ENCODE measurements at regions not wholly inside any gene's neighbourhood (a gene's known extent, or its start where the extent isn't known, plus 50 kb on each side); places are given as distances from the start of the nearest gene placed in this dataset.

DNA sequence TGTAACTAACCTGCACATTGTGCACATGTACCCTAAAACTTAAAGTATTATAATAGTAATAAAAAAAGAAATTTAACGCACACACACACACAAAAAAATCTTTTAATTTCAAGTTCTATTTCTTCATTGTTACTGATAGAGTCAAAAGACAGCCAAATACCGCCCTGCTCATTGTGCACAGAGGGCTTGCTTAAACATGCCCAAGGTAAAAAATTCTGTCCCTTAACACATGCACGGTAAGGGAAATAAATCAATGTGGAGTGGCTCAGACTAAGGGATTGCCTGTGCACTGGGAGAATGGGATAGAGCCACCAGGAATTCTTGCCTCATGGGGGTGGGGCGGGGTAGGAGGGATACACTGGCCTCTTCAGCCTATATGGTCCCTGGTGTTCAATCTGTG lies 468.0 kb downstream of the NUP35 start:
- no peak overlapping the region for H3K4me3 ChIP-seq (ENCODE audit: low read depth, low read length)
- no peak for DNase-seq (ENCODE audit: low read depth)
- TF ChIP-seq, protein P1, sequence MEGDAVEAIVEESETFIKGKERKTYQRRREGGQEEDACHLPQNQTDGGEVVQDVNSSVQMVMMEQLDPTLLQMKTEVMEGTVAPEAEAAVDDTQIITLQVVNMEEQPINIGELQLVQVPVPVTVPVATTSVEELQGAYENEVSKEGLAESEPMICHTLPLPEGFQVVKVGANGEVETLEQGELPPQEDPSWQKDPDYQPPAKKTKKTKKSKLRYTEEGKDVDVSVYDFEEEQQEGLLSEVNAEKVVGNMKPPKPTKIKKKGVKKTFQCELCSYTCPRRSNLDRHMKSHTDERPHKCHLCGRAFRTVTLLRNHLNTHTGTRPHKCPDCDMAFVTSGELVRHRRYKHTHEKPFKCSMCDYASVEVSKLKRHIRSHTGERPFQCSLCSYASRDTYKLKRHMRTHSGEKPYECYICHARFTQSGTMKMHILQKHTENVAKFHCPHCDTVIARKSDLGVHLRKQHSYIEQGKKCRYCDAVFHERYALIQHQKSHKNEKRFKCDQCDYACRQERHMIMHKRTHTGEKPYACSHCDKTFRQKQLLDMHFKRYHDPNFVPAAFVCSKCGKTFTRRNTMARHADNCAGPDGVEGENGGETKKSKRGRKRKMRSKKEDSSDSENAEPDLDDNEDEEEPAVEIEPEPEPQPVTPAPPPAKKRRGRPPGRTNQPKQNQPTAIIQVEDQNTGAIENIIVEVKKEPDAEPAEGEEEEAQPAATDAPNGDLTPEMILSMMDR (IDR thresholded peaks at IDR 0.05; ENCODE audit: low read depth, low read length, missing control alignments) = no peak

DNA sequence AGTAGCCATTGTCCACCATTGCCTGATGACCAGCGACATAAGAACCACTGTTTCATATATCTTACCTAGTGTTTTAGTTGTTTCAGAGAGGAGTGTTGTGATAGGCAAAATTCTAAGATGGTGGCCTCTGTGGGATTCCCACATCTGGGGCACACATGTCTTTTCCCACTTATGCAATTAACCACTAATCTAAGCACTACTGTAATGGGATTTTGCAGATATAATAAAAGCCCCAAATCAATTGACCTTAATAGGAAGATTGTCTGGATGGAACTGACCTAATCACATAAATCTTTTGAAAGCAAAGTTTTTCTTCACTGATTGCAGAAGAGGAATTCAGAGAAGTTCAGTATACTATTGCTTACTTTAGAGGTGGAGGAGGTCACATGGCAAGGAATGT lies 469.9 kb downstream of the NUP35 start:
- no peak for DNase-seq (ENCODE audit: low read depth)
- TF ChIP-seq, protein P1 (IDR thresholded peaks at IDR 0.05; ENCODE audit: low read depth, low read length, missing control alignments) = no peak
- H3K4me3 ChIP-seq (ENCODE audit: low read depth, low read length) = no peak overlapping the region

DNA sequence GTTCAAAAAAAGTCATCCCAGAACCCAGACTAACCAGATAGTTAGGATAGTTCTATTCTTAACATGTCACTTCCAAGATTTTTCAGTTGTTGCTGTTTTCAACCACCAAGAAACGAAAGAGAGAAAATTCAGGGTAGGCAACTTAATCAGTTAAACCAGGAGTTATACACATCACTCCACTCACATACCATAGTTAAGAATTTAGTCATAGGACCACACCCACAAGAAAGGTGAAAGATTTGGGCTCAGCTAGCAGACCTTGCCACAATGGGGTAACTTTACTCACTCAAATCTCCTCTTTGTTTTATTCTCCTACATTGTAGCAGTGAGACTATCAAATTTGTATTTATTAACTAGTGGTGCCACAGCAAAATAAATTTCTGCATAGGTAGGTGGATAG lies 473.6 kb downstream of the NUP35 start:
- TF ChIP-seq, protein P1 (IDR thresholded peaks at IDR 0.05; ENCODE audit: low read depth, low read length, missing control alignments) = no peak
- no peak for DNase-seq (ENCODE audit: low read depth)
- no peak overlapping the region for H3K4me3 ChIP-seq (ENCODE audit: low read depth, low read length)

DNA sequence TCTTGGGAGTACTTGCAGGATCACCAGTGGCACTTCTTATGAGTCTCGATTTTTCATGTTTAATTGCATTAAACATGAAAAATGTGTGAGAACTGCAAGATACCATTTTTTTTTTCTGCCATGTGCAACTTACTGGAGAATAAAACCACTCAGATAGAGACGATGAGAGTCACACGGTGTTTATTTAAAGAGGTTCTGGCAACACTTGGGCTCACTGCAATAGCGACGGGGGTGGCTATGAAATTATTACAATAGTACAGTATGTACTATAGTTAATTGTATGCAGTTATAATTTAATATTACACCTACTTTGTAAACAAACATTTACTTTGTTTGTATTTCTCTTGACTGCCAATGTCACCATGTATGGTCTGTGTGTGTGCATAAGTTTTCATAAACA lies 479.8 kb downstream of the NUP35 start:
- DNase-seq (ENCODE audit: low read depth) = no peak
- H3K4me3 ChIP-seq (ENCODE audit: low read depth, low read length) = no peak overlapping the region
- TF ChIP-seq, protein P1 (IDR thresholded peaks at IDR 0.05; ENCODE audit: low read depth, low read length, missing control alignments) = no peak

DNA sequence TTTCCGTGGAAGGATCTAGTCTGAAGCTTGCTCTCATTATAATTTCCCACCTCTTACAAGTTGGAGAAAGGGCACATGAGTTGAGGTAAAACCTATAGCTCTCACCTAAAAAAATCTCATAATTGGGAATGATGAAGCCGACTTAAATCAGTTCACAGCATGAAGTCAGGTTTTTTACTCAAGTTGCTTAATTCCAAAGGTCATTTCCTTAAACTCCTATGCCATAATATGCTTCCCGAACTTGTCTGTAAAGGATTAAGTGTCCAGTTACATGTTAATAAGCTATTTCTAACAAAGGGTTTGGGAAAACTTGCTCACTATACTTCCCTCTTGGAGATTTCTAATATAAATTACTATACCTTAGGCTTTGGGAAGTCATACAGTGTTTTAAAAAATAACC lies 481.2 kb downstream of the NUP35 start:
- H3K4me3 ChIP-seq (ENCODE audit: low read depth, low read length) = no peak overlapping the region
- TF ChIP-seq, protein P1 (IDR thresholded peaks at IDR 0.05; ENCODE audit: low read depth, low read length, missing control alignments) = no peak
- no peak for DNase-seq (ENCODE audit: low read depth)

DNA sequence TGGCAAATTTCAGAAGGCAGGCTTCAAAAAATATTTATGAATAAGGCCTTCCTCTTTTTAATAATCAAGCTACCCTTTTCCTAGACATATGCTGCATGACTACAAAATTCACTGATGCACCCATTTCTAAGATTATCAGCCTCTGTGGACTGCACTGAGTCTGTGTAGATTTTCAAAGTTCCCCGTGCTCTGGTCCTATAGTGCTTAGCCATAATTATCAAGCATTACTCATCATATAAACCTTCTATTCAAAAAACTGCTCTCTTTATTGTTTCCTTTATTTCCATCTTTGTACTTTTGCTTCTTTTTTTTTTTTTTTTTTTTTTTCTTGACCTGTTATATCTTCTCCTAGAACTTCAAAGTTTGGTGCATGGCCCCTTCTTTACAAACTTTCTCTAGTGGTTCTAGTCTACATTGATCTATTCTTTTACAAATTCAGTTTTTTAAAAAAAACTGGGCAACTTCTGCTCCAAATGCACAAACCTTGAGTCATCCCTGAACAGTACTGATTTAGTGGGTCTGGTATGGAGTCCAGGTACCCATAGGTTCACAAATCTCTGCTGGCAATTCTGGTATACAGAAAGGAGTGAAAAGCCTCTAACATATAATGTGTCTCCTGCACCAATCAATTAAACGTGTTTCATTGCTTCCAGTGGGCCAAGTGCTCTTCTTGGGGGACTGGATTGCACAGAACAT lies 481.9 kb downstream of the NUP35 start:
- no peak overlapping the region for H3K4me3 ChIP-seq (ENCODE audit: low read depth, low read length)
- no peak for DNase-seq (ENCODE audit: low read depth)
- TF ChIP-seq, protein P1 (IDR thresholded peaks at IDR 0.05; ENCODE audit: low read depth, low read length, missing control alignments) = no peak

DNA sequence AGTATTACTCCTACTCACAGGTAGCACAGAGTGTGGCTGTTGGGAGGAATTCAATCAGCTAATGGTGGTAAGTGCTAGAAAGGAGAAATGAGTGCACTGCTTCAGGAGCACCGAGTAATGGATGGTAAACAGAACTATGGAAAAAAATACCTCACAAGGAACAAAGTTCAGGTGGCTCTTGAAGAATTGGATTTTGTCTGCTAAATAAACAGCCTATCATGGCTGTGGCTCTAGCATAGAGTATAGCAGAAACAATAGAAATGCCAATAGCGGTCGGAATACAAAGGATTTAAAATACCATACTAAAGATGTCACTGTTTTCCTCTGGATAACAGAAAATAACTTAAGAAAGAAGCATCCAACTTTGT lies 482.5 kb downstream of the NUP35 start:
- TF ChIP-seq, protein P1 (IDR thresholded peaks at IDR 0.05; ENCODE audit: low read depth, low read length, missing control alignments) = no peak
- no peak overlapping the region for H3K4me3 ChIP-seq (ENCODE audit: low read depth, low read length)
- DNase-seq (ENCODE audit: low read depth) = no peak
